ENCODE measurements at regions not wholly inside any gene's neighbourhood (a gene's known extent, or its start where the extent isn't known, plus 50 kb on each side); places are given as distances from the start of the nearest gene placed in this dataset.
A peak's percentile ranks its signal among the peaks of the same experiment; 100 is the strongest.

GRCh38 chr12:126700096-126700495, 1566.9 kb upstream of the TMEM132C start:
- POLR2A ChIA-PET = no interaction called here
- TF ChIP-seq CTCF (IDR thresholded peaks at IDR 0.05; ENCODE audit: insufficient read depth, low read depth, low read length) = no peak
- CTCF ChIA-PET = no interaction called here

GRCh38 chr12:126704609-126705008, 1562.4 kb upstream of the TMEM132C start:
- Histone ChIP-seq H3K27me3 (ENCODE audit: control insufficient read depth, insufficient read depth, low read length) (no peaks in the 10 kb centered on the region), H3K36me3 (ENCODE audit: control insufficient read depth, insufficient read depth, low read length) (no peaks in the 10 kb centered on the region), H3K4me3 (ENCODE audit: low read depth, low read length) (no peak overlapping the region)
- no peak for DNase-seq (ENCODE audit: low read depth)
- 0 out of 2 replicates have a peak, but pooled peaks have one; percentile 13 for TF ChIP-seq CTCF (IDR thresholded peaks at IDR 0.05; ENCODE audit: insufficient read depth, low read depth, low read length)
- ChIA-PET CTCF (interaction anchor here (1.5 kb wide), 1 partner anchor 26 kb away, joined by 3 read pairs; no protein-coding TSS in a partner anchor), POLR2A (no interaction called here)

More at GRCh38 chr12:126700096-126700495, 1566.9 kb upstream of the TMEM132C start:
- Histone ChIP-seq H3K4me3 (ENCODE audit: low read depth, low read length) (no peak overlapping the region), H3K36me3 (ENCODE audit: control insufficient read depth, insufficient read depth, low read length) (no peaks in the 10 kb centered on the region), H3K27me3 (ENCODE audit: control insufficient read depth, insufficient read depth, low read length) (no peaks in the 10 kb centered on the region)
- DNase-seq (ENCODE audit: low read depth) = no peak

- H3K36me3 ChIP-seq (ENCODE audit: control insufficient read depth, insufficient read depth, low read length) = no peaks in the 10 kb centered on the region
- no peak overlapping the region for H3K4me3 ChIP-seq (ENCODE audit: low read depth, low read length)
- no peak for TF ChIP-seq CTCF (IDR thresholded peaks at IDR 0.05; ENCODE audit: insufficient read depth, low read depth, low read length)
- ChIA-PET CTCF (interaction anchor here (1.5 kb wide), 1 partner anchor 41 kb away, joined by 6 read pairs; no protein-coding TSS in a partner anchor), POLR2A (no interaction called here)
- DNase-seq (ENCODE audit: low read depth) = no peak
- H3K27me3 ChIP-seq (ENCODE audit: control insufficient read depth, insufficient read depth, low read length) = no peaks in the 10 kb centered on the region
These were observed 1560.7 kb upstream of the TMEM132C start for GRCh38 chr12:126706300-126706699.

GRCh38 chr12:126708492-126708896, 1558.5 kb upstream of the TMEM132C start:
- no peak for TF ChIP-seq CTCF (IDR thresholded peaks at IDR 0.05; ENCODE audit: insufficient read depth, low read depth, low read length)
- no peak overlapping the region for H3K4me3 ChIP-seq (ENCODE audit: low read depth, low read length)
- POLR2A ChIA-PET = no interaction called here
- H3K27me3 ChIP-seq (ENCODE audit: control insufficient read depth, insufficient read depth, low read length) = no peaks in the 10 kb centered on the region
- peak; percentile 42 for DNase-seq (ENCODE audit: low read depth)
- CTCF ChIA-PET = interaction anchor here (0.6 to 1.3 kb wide), 2 partner anchors 14 to 161 kb away, joined by 3 to 6 read pairs; no protein-coding TSS in a partner anchor
- H3K36me3 ChIP-seq (ENCODE audit: control insufficient read depth, insufficient read depth, low read length) = no peaks in the 10 kb centered on the region

GRCh38 chr12:126718365-126718764, 1548.6 kb upstream of the TMEM132C start:
- DNase-seq (ENCODE audit: low read depth) = no peak
- no peaks in the 10 kb centered on the region for H3K27me3 ChIP-seq (ENCODE audit: control insufficient read depth, insufficient read depth, low read length)
- no peaks in the 10 kb centered on the region for H3K36me3 ChIP-seq (ENCODE audit: control insufficient read depth, insufficient read depth, low read length)
- ChIA-PET POLR2A (no interaction called here), CTCF (interaction anchor here (1.0 kb wide), 1 partner anchor 30 kb away, joined by 4 read pairs; no protein-coding TSS in a partner anchor)
- H3K4me3 ChIP-seq (ENCODE audit: low read depth, low read length) = no peak overlapping the region
- TF ChIP-seq CTCF (IDR thresholded peaks at IDR 0.05; ENCODE audit: insufficient read depth, low read depth, low read length) = no peak
